Hematopoietic multipotent progenitor cell treated with erythropoietin and hydrocortisone succinate and interleukin-3 and kit ligand, for 8 days (in vitro differentiated cells): ENCODE measurements at regions not wholly inside any gene's neighbourhood (a gene's known extent, or its start where the extent isn't known, plus 50 kb on each side); places are given as distances from the start of the nearest gene placed in this dataset.
"Not testable (repeated sequence)": the region's sequence is repeated elsewhere in the genome, so short reads cannot be mapped to it uniquely, and the experiment has no call there.

Source experiments
- DNase-seq: peaks from one replicate; pipeline ENCODE4 v3.0.0-alpha.2; 2015

DNA sequence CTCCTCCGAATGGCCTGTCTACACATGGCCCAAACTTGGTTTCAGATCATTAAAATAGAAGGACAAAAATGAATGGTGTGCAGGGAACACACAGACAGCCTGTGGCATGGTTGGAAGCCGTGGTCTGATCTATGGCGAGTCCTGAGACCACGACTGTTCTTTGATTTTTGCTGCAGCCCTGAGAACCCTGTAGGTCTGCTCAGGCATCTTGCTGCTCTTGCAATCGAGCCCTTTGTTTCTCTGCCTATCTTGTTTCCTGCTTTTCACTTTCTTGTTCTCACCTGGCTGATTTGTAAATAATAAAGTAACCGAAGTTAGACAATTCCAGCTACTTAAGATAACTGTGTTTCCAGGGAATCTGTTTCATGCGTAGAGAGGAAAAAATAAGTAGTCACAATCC, 54.1 kb upstream of the NBPF9 start:
- DNase-seq, result not testable (repeated sequence)

DNA sequence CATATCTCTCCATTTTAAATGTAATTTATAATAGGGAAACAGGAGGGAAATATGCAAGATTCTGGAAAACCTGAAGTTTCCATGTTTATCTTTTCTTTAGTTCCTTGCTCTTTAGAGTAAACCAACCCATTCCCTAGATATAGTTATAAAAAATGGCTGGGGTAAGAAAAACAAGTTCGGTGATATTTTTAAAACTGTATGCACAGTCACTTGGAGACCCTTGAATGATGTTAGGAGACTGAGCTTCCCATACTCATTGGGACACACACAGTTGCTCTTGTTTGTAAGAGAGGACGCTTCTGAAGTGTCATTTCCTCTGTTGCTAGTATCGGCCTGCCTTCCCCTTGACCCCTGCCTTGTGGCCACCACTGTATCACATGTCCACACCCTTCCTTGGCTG, 55.0 kb upstream of the NBPF9 start:
- DNase-seq, result not testable (repeated sequence)

DNA sequence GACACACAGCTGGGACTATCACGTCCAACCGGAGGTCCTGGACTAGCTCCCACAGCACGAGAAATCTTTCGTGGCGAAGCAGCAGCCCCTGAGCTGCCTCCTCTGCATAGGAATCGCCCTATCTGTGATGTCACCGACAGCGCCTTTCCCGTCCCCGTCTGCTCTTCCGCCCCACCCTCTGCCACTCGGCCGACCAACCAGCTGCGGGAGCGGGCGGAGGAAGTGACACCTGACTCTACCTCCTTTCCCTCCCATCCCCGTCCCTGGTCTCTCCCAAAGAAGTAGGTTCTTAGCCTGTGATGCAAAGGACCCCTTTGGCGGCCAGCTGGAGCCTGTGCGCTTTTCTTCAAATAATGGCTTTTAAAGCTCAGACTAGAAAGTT, 59.7 kb upstream of the NBPF9 start:
- DNase-seq, result not testable (repeated sequence)

DNA sequence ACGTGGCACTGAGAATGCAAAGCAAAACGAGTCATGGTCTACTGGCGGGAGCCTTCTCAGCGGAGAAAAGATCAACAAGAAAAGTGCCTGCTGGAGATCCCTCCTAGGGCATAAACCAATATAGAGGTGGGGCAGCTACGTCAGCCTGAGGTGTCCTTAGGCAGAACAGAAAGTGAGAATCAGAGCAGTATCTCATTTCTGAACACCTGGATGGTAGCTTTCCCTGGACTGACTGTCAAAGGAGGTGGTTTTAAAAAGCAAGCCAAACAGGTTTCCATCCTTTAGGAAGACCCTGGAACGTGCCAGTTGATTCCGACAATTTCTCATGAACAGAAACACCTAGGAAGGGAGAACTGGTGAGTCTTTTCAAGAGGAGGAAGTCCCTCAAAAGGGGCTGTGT, 71.4 kb upstream of the NBPF9 start:
- not testable (repeated sequence) for DNase-seq

DNA sequence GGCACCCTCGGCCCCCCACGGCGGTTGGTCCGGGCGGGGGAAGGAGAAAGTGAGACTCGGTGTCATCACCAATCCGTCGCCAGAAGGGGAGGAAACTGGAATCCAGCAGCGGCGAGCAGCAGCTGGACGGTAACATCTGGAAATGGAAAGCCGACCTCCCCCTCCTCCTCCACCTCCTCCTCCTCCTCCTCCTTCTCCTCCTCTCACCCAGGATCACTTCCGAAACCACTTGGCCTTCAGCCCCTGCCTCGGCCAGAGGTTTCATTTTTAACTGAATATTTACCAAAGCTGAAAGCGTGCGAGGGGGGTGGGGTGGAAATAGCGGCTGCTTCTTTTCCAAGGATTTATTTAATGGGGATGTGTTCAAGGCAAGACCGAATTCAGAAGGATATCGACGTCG, 72.5 kb upstream of the NBPF9 start:
- not testable (repeated sequence) for DNase-seq

DNA sequence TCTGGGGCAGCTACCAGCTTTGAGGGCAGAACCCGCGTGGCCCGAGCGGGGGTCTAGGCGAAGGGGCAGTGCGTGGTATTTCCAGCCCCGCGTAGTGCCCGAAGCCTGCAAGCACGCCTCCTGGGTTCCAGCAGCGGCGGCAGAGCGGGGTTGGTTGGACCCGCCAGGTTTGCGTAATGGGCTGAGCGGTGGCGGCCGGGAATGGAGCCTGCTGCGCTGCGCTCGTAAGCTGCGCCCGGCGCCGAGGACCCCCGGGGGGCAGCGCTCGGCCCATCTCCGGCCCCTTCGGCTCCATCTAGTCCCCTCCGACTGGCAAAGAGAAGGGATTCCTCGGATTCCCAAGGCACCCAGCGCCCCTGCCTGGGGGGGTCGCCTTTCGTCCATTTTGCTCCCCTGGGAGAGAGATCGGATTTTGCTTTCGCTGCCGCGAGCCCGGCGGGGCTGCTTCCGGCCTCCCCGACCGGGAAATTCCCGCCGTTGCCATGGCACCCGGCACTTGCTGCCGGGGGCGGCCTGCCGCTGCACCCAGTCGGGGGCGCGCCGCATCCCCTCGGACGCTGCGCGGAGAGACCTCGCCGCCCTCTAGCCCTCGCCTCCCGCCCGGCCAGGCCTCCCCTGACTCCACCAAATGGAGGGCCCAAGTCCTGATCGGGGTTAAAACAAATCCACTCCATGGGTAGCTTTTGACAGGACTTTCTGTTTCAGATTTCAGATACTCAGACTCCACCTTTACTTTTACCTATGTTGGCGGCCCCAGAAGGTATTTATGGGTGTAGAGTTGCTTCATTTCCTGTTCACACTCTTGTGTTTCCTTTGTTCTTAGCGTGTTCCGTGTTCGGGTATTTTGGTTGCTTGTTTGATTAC, 73.3 kb upstream of the NBPF9 start:
- peak; percentile 16 for DNase-seq

DNA sequence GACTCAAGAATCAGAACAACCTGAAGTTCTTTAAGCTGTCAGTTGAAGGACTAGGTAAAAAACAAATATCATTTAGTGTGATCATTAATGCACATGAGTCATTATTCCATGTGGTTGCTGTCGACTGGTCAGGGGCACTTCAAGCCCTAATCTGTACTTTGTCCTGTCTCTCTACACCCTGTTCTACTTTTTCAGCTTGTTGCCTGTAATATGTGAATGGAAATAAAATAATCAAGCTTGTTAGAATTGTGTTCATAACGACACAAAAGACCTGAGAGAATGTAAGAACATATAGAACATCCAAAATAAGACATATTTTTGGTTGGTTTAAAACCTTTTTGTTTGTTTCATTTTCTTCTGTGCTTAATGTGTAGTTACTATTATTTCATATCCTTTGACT, 87.4 kb upstream of the NBPF9 start:
- DNase-seq, result peak; percentile 0

DNA sequence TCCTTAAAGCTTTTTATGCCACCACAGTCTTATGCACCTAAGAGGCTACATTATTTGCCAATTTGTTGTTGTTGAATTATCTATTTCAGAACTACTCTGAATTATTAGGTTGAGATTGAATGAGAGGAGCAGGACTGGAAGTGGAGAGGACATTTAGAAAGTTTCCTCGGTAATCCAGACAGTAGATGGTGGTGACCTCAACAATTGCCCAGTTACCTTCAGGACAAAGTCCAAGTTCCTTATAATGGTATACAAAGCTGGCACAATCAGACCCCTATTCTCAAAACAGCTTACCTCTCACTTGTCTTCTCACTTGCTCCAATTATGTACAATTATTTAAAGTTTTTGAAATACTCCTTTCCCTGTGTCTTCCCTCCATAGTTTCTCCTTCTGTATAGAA, 93.3 kb upstream of the NBPF9 start:
- peak; percentile 0 for DNase-seq

DNA sequence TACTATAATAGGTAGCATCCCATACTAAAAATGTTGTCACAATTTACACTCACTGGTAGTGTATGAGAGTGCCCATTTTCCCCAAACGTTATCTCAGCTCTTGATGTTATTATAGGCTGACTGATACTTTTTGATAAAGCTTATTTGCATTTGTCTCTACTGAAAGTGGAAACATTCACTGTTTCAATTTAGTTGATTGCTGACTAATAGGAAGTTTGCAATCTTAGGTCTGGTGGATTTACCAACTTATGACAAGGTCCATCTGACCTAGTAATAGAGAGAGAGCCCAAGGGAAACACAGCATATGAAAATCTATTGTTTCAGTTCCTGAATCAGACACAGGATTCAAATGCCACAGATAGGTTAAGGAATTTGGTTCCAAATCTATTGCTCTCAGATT, 97.2 kb upstream of the NBPF9 start:
- peak; percentile 0 for DNase-seq

DNA sequence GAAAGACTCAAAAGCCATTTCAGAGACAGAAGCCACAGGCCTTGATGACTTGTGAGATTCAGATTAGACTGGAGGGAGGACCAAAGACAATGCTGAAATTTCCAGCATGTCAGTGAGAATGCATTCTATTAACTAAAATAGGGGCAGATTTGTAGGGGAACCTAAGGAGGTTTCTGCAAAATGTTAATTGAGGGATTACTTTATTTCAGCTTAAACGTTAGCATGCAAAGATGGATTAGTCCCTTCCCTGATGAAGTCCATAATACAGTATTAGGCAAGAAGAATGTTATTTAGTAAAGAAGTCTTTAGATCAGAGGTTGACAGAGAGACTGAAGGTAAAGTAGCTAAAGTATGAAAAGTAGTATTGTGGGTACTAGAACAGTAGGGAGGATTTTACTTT, 98.9 kb upstream of the NBPF9 start:
- not testable (repeated sequence) for DNase-seq

DNA sequence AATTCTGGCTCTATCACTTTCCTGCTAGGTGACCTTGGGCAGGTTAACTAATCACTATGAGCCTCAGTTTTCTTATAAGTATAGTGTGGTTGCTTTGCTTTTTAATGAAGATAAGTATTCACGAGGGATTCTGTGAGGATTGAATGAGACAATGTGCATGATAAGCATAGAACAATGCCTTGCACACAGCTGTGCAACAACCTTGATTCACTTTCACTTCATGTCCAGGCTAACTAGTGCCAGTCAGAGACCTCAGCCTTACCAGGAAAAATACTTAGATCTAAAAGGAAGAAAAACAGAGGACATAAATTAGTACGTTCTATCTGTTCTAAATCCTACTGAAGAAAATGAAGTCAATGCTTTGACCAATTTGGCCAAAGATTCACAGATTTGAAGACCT, 101.0 kb upstream of the NBPF9 start:
- not testable (repeated sequence) for DNase-seq

DNA sequence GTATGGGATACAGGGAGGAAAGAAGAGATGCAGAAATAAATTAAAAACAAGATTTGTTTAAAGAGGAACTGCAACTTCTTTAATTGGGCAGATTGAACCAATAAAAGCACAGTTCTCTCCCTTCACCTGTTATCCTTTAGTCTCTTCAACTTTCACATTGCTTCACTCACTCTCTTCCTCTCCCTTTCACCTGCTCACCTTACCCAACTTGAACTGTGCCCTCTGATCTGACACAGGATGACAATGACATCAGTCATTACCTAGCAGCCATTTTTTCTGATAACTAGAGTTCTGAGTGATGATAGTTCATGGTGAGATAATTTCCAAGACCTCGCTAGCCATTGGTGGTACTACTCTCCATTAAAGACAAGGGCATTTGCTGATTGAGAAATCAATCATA, 105.5 kb upstream of the NBPF9 start:
- DNase-seq, result not testable (repeated sequence)

DNA sequence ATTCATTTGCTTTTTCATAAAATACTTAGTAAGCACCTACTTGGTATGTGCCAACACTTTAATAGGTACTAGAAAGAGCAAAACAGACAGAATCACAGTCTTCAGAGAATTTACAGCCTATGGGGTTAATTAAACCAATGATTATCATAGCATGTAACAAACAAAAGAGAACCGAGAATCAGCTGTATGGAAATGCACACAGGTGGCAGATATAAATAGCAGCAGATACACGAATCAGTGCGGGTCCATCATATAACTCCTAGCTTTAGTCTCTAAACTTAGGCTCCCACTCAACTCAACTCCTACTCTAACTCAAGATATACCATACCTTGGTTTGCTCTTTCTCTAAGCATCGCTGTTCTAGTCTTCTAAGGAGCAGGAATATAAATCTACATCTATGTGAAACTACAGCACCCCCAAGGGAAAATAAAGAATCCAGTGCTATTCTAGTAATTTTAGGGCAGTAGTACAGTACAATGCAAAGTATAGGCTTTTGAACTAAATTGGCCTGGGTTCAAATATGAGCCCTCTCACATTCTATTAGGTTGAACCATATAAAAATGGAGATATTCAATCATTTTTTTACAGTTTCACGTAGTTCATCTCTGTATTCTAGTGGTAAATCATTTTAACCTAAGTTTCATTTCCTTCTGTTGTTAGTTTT, 108.5 kb upstream of the NBPF9 start:
- not testable (repeated sequence) for DNase-seq

DNA sequence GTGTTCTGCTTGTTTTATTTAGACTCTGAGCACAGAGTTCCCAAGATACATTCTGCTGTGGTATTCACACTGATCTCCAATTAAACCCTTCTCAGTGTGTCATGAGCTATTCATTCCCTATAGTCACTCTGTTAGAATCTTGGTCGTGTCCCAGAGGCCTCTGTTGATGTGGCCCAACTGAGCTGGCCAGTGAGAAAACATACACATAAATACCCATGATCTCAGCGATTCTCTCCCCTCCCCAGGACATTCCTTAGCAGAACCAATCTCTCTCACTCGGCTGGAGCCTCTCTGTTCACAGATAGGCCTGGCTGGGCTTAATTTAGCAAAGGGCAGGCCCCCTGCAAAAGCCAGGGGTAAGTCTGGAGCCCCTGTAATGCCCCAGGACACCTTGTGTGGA, 109.6 kb upstream of the NBPF9 start:
- DNase-seq, result not testable (repeated sequence)

DNA sequence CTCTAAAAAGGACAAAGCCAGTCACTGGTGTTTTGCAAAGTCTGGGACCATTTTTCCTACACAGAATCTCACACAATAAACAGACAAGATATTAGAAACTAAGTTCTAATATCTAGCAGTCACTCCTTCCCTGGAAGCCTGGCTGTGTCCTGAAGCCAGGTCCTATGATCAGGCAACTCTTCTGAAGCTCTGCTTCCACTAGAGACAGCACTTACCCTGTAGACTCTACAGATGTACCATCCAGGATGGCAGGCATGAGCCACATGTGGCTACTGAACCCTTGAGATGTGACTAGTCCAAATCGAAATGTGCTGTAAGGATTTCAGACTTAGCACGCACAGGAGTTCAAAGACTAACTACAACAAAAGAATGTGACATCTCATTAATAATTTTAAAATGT, 110.3 kb upstream of the NBPF9 start:
- not testable (repeated sequence) for DNase-seq

DNA sequence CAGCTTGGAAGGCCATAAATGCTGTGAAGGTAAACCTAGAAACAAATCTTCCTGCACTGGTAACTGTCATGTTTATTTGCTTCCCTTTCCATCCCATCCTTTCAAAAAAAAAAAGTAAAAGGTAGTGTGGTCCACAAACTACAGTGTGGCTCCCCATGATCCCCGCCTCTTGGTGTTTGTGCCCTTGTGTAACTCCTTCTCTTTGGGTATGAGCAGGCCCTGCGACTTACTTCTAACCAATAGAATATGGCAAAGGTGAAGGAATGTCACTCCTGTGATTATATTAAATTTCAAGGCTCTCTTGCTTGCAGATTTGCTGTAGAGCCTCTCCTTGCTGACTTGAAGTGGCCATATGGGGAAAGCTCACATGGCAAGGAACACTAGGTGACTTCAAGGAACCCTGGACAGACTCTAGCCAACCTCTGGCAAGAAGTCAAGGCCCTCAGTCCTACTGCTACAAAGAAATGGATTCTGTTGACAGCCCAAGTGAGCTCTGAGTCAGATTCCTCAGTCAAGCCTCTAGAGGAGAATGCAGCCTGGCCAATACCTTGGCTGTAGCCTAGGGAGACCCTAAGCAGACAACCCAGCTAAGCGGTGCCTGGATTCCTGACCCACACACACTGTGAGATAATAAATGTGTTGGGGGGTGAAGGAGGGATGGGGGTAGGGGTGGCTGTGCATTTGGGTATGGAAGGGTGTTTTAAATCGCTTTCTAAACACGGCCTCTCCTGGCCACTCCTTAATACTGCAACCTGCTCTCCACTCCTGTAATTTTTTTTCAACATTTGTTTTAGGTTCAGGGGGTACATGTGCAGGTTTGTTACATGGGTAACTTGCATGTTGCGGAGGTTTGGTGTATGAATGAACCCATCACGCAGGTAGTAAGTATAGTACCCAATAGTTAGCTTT, 115.0 kb upstream of the NBPF9 start:
- not testable (repeated sequence) for DNase-seq

DNA sequence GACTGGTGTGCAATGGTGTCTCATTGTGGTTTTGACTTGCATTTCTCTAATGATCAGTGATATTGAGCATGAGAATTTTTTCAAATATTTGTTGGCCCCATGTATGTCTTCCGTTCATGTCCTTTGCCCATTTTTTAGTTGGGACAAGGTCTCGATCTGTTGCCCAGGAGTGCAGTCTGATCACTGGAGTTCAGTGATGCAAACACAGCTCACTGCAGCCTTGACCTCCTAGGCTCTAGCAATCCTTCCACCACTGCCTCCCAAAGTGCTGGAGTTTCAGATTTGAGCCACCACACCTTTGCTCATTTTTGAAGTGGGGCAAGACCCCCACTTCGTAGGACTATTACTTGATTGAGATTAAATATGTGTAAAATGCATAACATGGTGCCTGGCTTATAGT, 116.2 kb upstream of the NBPF9 start:
- not testable (repeated sequence) for DNase-seq

DNA sequence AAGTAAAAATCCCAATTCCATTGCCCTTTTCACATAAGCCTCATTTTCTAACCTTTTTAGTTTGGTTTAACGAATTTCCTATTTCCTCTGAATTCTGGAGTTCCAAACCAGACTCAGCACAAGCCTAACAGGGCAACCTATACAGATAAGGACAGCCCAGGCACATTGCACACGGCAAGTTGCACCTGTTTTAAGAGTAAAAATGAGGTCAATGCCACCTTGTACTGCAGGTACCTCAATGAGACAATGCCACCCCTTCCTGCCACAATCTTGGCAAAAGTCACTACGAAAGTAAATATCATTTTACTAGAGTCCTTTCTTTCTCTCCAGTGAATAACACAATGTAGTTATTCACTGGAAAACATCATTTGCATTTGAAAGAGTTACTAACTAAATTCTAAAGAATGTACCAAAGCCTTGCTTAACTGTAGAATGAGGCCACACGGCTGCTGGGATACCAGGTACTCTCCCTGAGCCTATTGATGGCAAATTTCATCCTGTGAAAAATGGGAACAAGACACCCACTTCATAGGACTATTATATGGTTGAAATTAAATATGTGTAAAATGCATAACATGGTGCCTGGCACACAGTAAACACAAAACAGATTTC, 117.2 kb upstream of the NBPF9 start:
- DNase-seq, result not testable (repeated sequence)

DNA sequence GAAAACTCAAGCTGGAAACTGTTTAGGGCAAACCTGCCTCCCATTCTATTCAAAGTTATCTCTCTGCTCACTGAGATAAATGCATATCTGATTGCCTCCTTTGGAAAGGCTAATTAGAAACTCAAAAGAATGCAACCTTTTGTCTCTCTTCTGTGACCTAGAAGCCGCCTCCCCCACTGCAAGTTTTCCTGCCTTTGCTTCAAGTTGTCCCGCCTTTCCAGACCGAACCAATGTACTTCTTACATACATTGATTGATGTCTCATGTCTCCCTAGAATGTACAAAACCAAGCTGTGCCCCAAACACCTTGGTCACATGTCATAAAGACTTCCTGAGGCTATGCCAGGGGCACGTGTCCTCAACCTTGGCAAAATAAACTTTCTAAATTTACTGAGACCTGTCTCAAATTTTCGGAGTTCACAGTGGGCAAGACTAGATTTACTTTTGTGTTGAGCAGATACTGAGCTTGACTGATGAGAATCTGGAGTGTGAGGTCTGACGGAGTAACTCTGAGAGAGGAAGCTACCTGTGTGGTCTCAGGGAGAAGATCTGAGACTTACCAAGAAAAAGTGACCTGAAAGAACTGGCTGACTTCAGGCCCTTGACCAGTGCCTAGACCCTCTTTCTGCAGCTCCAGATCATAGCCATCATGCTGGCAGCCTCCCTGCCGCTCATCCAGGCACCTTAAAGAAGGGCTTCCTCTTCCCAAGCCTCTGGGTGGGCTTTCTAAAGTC, 124.7 kb upstream of the NBPF9 start:
- DNase-seq, result not testable (repeated sequence)

DNA sequence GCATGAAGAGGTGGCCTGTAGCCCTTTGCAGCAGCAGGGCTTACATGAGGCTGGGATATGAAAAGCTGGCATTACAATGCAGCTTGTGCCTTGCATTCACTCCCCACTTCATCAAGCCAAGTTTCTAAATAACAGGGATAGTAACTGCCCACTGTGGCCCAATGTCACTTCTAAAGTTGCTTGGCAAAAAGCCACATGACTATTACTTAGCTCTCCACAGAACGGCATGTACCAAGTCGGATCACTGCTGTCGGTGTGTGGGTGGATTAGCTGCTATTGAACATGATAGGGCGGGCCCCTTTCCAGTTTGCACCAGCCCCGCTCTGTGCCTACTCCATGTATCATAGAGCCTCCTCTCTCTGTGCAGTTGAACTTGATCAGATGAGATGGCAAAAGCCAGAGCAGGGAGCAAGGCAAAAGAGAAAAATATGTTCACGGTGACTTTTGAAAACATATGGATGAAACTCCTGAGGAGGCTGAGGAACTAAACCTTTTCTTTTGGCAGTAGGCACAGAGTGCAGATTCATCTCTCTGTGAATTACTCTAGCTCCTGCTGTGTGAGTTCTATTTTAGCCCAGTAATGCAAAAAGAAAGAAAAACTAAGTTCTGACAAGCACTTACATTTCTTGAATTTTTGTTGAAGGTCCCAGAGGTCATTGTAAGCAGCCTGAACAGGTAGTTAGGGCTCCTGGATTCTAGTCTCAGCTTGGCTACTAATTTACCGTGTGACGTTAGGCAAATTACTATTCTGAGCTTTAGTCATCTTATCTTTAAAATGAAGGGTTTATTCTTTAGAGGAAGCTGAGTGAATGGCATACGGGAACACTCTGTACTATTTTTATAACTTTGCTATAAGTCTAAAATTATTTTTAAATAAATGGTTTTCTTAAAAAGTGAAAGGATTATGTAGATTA, 125.6 kb upstream of the NBPF9 start:
- DNase-seq, result not testable (repeated sequence)

DNA sequence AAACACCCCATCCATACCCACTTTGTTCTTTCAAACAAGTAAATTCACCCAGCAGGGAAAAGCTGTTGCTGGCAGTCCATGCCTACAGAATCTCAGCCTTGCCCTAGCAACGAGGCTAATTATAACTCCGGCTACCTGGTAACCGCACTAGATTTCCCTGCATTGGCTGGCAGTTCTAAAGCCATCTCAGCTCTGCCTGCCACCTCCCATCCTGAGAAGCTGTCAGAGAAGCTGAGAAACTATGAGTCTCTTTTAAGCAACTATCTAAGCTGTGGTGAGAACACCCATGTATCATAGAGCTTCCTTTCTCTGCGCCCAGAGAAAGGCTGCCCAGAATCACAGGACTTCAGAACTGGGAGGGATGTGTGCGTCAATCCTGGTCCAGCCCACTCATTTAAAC, 126.5 kb upstream of the NBPF9 start:
- DNase-seq, result not testable (repeated sequence)
